GM19395 (cell line): ENCODE measurements at regions not wholly inside any gene's neighbourhood (a gene's known extent, or its start where the extent isn't known, plus 50 kb on each side); places are given as distances from the start of the nearest gene placed in this dataset.
"Not testable (repeated sequence)": the region's sequence is repeated elsewhere in the genome, so short reads cannot be mapped to it uniquely, and the experiment has no call there.

ENCODE experiments used
- ATAC-seq: cut with Tn5 transposase; IDR thresholded peaks from one replicate; pipeline ENCODE4 v1.9.1; 2021; ENCODE audit warnings: mild to moderate bottlenecking, moderate library complexity; ENCODE audit not compliant: unreplicated experiment

- ATAC-seq = no peak
Measured at GRCh38 chr16:86335266-86336172, 174.8 kb upstream of the FOXF1 start.

GRCh38 chr16:86337138-86337537, 173.2 kb upstream of the FOXF1 start:
- no peak for ATAC-seq

- ATAC-seq = no peak
Measured at GRCh38 chr16:86337581-86338402, 172.5 kb upstream of the FOXF1 start.

- no peak for ATAC-seq
Measured at GRCh38 chr16:86338403-86339115, 171.8 kb upstream of the FOXF1 start.

- ATAC-seq = no peak
Measured at GRCh38 chr16:86342161-86342834, 168.0 kb upstream of the FOXF1 start.

- ATAC-seq = no peak
Measured at GRCh38 chr16:86343027-86343795, 167.1 kb upstream of the FOXF1 start.

GRCh38 chr16:86343796-86344585, 166.3 kb upstream of the FOXF1 start:
- ATAC-seq = no peak

- ATAC-seq = no peak
Measured at GRCh38 chr16:86344586-86344871, 165.8 kb upstream of the FOXF1 start.

GRCh38 chr16:86344881-86345280, 165.4 kb upstream of the FOXF1 start:
- no peak for ATAC-seq

- ATAC-seq = no peak
Measured at GRCh38 chr16:86345516-86345915, 164.8 kb upstream of the FOXF1 start.

GRCh38 chr16:86346034-86346433, 164.3 kb upstream of the FOXF1 start:
- ATAC-seq = no peak

GRCh38 chr16:86347090-86347489, 163.2 kb upstream of the FOXF1 start:
- no peak for ATAC-seq

- ATAC-seq = no peak
Measured at GRCh38 chr16:86347916-86348555, 162.3 kb upstream of the FOXF1 start.

- ATAC-seq = no peak
Measured at GRCh38 chr16:86349338-86349900, 160.9 kb upstream of the FOXF1 start.

GRCh38 chr16:86350289-86350688, 160.0 kb upstream of the FOXF1 start:
- no peak for ATAC-seq

- ATAC-seq = no peak
Measured at GRCh38 chr16:86351041-86351784, 159.1 kb upstream of the FOXF1 start.

- not testable (repeated sequence) for ATAC-seq
Measured at GRCh38 chr16:86351785-86352139, 158.6 kb upstream of the FOXF1 start.

GRCh38 chr16:86353148-86353547, 157.2 kb upstream of the FOXF1 start:
- ATAC-seq = no peak
